ENCODE measurements at regions not wholly inside any gene's neighbourhood (a gene's known extent, or its start where the extent isn't known, plus 50 kb on each side); places are given as distances from the start of the nearest gene placed in this dataset.

- TF ChIP-seq CTCF (IDR thresholded peaks at IDR 0.05; ENCODE audit: low read depth, low read length, missing input control) (no peak), JUND (IDR thresholded peaks at IDR 0.05) (no peak), RAD21 (IDR thresholded peaks at IDR 0.05) (no peak), ZBTB33 (IDR thresholded peaks at IDR 0.05) (no peak), TAF1 (conservative IDR thresholded peaks at IDR 0.05) (no peak), ATF3 (IDR thresholded peaks at IDR 0.05) (no peak)
Measured at GRCh38 chr5:67696446-67696845, 499.8 kb upstream of the CD180 start.

Data from liver (tissue), 3 donors.